ENCODE measurements at regions not wholly inside any gene's neighbourhood (a gene's known extent, or its start where the extent isn't known, plus 50 kb on each side); places are given as distances from the start of the nearest gene placed in this dataset.

- DNase-seq (ENCODE audit: low spot score): no peak
Observed at GRCh38 chr12:42859612-42860011, 270.1 kb upstream of the PRICKLE1 start.

DNA sequence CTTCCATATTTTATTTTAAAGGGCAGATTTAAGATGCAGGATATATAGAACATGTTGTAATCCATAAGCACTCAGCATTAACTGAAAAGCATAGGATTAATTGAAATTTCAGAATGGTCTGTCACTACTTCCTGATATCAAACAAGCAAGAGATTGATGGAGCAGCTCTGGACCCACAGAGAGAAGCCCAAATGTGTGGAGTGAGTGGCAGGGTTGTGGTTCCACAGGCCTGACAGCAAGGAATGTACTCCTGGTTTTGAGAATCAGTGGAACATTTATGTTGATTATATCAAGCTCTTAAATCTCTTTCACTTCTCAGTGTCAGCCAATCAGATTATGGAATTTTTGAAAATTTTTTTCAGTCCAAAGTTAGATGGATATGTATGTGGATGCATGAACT lies 267.6 kb upstream of the PRICKLE1 start:
- no peak for DNase-seq (ENCODE audit: low spot score)

- DNase-seq (ENCODE audit: low spot score): no peak
Observed at GRCh38 chr12:42855362-42855950, 265.9 kb upstream of the PRICKLE1 start.

DNA sequence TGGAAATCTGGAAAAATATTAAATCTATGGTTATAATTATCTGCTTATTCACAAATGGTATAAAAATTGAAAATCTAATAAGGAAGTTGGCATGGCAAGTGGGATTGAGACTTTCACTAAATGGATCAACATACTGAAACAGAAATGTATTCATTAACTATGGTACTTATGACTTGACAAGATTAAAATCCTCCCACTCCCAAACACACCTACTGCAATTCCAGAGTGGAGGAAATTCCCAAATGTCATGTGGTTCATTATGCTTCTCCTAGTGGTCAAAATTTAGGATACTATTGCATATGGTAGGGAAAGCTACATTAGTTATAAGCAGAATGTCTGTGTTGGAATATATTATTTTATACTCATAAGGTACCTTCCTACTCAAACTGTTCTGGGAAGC lies 265.3 kb upstream of the PRICKLE1 start:
- DNase-seq (ENCODE audit: low spot score): no peak

DNA sequence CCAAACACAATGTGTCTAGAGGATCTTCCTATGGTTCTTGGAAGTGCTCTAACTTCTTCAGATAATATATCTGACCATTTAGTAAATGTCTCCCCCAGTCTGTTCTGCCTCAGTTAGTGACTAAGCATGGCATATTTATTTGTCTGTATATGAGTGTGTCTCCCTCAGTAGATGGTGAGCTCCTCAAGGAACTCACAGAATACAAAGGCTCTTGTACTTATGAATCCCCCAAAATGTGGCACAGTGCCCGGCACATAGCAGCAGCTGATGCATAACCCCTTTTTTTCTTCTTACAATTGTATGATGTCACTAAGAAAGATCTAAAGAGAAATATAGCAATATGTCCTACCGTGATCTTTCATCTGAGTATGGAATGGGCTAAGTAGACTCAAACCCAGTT lies 264.7 kb upstream of the PRICKLE1 start:
- DNase-seq (ENCODE audit: low spot score): no peak

DNA sequence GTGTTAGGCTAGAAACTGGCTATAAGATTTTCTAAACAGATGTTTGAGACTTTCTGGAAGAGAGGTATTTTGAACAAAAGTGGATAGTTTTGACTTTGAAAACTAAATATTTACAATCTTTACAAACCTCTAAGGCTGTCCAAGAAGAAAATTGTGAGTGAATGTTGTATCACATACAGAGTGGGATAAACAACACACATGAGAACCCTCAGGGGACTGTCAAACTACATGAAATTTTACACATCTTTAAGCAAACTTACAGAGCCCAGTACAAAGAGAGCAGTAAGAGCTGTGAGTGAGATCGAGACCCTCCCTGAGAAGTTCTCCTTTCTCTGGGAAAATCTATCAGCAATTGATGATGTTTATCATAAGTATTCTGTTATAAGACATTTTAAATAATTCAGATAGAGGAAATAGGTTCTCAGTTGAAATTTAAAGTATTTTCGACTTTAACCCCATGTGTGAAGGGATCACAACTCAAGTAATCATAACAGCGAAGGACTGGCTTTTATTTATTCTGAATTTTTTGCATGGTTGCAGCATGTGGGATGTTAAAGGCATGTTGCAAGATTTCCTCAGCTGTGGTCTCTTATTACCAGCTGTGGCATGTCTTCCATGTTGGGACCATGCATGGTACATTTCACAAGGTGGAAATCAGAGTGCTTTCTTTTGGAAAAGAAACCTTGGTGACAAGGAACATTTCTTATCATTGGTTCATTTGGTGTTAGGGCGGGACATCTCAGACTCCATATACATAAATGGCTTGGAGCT lies 264.0 kb upstream of the PRICKLE1 start:
- no peak for DNase-seq (ENCODE audit: low spot score)

- DNase-seq (ENCODE audit: low spot score): no peak
Observed at GRCh38 chr12:42846782-42847181, 257.2 kb upstream of the PRICKLE1 start.

- DNase-seq (ENCODE audit: low spot score): no peak
Observed at GRCh38 chr12:42834062-42834461, 244.5 kb upstream of the PRICKLE1 start.

- no peak for DNase-seq (ENCODE audit: low spot score)
Observed at GRCh38 chr12:42828836-42829235, 239.3 kb upstream of the PRICKLE1 start.

DNA sequence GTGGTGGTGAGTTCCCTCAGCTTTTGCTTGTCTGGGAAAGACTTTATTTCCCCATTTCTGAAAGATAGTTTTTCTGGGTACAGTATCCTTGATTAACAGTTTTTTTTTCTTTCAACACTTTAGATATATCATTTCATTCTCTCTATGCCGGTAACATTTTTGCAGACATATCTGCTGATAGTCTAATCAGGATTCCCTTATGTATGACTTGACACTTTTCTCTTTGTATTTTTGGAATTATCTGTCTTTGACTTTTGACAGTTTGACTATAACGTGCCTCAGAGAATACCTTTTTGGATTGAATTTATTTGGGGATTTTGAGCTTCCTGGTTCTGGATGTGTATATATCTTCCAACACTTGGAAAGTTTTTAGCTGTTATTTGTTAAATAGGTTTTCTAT lies 234.8 kb upstream of the PRICKLE1 start:
- no peak for DNase-seq (ENCODE audit: low spot score)

- DNase-seq (ENCODE audit: low spot score): no peak
Observed at GRCh38 chr12:42823679-42824078, 234.1 kb upstream of the PRICKLE1 start.

- no peak for DNase-seq (ENCODE audit: low spot score)
Observed at GRCh38 chr12:42819846-42820245, 230.3 kb upstream of the PRICKLE1 start.

GRCh38 chr12:42815068-42815467 lies 225.5 kb upstream of the PRICKLE1 start:
- no peak for DNase-seq (ENCODE audit: low spot score)

- no peak for DNase-seq (ENCODE audit: low spot score)
Observed at GRCh38 chr12:42812871-42813270, 223.3 kb upstream of the PRICKLE1 start.

GRCh38 chr12:42812086-42812485 lies 222.5 kb upstream of the PRICKLE1 start:
- DNase-seq (ENCODE audit: low spot score): no peak

DNA sequence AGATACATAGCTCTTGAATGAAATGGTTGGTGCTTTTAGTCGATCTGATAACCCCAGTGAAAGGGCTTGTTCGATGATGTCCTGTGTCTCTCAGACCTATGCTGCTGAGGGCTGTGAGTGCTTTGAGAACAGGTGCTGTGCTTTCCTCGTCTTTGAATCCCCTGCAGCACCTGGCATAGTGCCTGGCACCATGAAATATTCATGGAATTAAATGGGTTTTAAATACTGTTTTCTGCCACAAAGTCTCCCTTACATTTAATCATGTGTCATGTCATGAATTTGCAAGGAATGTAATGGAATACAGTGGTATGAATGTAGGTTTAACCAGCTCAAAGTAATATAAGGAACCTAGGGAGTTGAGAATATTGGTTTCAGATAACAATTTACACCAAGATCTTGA lies 220.5 kb upstream of the PRICKLE1 start:
- no peak for DNase-seq (ENCODE audit: low spot score)

DNA sequence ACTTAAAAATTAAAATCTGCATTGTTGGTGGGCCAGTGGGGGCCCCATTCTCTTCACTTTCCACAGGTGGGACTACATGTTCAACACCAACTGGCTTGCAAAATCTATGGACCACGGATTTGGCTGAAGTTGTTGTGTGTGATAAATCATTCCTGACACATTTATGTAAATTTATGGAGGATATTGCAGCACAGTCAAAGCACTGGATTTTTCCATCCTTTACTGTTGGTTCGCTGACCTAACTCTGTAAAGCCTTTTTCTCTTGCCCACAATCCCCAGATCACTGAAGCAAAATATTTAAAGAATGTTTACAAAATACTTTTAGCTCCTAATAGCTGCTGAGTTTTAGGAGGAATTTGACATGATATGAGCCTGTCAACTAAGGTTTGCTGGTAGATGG lies 219.7 kb upstream of the PRICKLE1 start:
- no peak for DNase-seq (ENCODE audit: low spot score)

- DNase-seq (ENCODE audit: low spot score): no peak
Observed at GRCh38 chr12:42807766-42808165, 218.2 kb upstream of the PRICKLE1 start.

GRCh38 chr12:42807251-42807650 lies 217.7 kb upstream of the PRICKLE1 start:
- DNase-seq (ENCODE audit: low spot score): no peak

DNA sequence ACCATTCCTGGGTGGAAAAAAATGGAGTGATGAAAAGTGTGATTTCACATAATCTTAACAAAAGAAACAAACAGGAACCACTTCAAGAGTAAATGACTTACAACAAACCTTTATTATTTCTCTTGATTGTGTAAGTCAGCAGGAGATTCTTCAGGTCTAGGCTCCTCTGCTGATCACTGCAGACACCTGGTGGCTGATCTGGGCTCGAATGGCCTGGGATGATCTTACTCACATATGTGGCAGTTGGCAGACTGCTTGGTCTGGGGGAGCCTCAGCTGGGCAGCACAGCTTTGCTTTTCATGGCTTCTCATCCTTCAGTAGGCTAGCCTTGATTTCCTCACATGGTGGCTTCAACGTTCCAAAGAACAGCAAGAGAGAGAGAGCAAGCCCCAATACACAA lies 215.4 kb upstream of the PRICKLE1 start:
- no peak for DNase-seq (ENCODE audit: low spot score)

DNA sequence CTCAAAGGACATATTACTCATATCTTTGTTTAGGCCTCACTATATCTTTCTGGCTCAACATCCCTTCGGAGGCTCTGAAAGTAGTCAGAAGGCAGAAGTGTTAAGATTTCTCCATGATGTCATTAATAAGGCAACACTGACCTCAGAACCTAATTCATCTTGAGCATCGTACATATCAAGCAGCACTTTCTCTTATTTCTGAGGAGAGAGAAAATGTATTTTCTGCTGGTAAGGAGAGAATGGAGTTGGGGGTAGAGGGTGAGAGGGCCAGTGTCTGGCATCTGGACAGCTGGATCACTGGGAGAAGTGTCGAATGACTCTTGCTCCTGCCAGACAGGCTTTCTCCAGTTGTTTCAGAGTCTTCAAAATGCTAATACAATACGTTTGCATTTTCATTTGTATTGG lies 213.2 kb upstream of the PRICKLE1 start:
- no peak for DNase-seq (ENCODE audit: low spot score)

- no peak for DNase-seq (ENCODE audit: low spot score)
Observed at GRCh38 chr12:42801271-42801670, 211.7 kb upstream of the PRICKLE1 start.

DNA sequence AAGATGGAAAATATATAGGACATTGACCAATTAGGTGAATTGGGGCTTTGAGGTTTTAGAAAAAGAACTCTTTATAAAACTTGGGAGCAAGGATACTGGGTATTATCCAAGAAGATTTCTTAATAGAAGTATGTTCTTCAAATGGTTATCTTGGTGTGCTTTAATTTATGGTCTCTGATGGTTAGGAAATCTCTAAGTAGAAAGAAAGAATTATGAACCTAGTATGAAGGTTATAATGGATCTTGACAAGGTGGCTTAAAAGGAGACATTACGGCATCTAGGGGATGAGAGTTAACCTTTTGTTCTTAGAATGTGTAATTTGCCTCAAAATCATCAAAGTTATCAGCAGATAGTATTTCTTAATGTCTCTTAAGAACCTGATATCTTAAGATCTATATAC lies 210.4 kb upstream of the PRICKLE1 start:
- DNase-seq (ENCODE audit: low spot score): no peak

All from ureter (tissue), 1 donor.